Right renal cortex interstitium (tissue), 3 donors: ENCODE measurements at regions not wholly inside any gene's neighbourhood (a gene's known extent, or its start where the extent isn't known, plus 50 kb on each side); places are given as distances from the start of the nearest gene placed in this dataset.
A peak's percentile ranks its signal among the peaks of the same experiment; 100 is the strongest.
"Not testable (repeated sequence)": the region's sequence is repeated elsewhere in the genome, so short reads cannot be mapped to it uniquely, and the experiment has no call there.

Experiments
- DNase-seq, 3 donors: peaks; one replicate each; pipeline ENCODE4 v3.0.0-alpha.2; 2013; ENCODE audit warnings: low read depth in 3 of 3, low spot score in 2 of 3

DNA sequence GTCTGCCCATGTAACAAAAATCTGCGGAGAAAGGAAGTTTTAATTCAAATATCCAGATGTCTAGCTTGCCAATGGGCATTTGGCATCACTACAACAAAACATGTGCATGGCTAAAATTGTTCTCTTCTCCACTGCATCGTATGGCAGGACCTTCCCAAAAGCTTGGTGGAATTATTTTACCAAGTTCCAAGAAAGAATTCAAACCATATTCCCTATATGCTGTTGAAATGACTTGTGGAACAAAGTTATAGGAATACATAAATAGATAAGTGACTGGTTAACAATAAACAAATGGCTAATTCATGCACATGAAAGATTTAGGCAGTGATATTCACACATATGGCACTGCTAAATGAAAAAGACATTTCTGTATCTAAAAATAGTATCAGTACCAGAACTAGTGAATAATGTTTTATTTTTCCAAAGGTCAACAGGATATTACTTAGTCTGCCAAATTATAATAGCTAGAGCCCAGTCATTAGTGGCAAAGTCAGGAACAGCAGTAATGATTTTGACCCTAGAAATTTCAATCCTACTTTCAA, 425.4 kb upstream of the VRK2 start:
- no peak for DNase-seq

DNA sequence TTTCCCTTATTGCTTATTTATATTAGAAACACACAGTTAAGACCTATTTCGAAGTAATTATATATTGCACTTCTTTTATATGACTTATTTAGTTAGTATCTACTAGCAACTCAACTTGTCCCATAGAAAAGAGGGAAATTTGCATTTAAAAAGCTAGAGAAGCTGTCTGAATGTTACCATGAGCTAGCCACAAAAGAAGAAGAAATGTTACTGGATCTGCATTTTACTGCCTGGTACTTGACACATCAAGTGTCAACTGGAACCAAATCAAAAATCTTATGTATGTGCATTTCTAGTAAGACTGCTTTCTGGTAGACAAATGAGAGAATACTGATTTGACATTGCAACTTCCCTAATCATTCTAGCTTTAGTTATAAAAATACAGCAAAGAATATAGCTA, 424.6 kb upstream of the VRK2 start:
- no peak for DNase-seq

DNA sequence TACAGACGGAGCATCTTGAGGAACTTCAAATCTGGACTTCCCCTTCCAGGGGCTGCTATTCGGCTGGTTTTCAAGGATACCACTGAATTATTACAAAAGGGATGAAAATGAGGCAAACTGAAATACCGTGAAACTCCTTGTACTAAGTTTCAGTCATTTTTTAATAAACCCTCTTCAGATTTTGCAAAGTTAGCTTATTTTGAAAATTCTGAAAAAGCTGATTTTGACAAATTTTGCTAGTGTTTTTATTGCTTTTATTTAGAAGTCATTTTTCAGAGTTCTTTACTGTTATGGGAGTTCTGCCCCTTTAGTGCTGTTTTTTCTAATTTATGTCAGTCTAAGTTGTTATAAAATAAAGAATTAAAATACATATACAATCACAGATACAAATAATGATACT, 390.4 kb upstream of the VRK2 start:
- DNase-seq: no peak

DNA sequence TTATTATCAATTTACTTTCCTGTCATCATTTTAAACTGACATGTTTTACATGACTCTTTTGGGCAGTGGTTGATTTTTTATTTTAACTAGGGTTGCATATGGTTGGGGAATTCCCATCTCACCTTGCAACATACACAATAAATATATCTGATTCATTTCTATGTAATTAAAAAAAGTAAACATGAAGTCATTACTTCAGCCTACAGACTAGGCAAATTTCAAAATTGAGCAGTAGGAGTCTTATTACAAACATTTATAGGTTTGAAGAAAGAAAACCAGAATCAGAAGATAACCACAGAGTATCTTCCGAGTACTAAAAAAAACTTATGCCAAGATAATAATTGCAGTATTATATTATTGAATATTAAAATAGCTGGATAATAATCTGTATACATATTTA, 377.0 kb upstream of the VRK2 start:
- no peak for DNase-seq

DNA sequence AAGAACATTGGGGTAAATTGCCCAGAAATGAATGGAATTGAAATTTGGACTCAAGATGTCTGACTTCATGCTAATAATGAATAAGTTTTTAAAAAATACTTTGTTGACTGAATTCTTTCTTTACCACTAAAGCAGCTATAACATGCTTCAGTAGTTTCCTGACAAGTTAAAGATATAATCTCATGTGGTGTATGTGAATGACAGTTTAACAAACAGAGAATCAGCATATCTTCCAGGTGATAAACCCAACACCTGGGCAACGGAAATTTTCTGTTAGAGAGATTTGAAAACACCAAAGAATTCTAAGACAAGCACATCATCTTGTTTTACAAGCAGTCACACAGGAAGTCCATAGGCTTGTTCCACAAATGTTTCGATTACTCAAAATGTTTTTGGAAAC, 372.6 kb upstream of the VRK2 start:
- DNase-seq: no peak

DNA sequence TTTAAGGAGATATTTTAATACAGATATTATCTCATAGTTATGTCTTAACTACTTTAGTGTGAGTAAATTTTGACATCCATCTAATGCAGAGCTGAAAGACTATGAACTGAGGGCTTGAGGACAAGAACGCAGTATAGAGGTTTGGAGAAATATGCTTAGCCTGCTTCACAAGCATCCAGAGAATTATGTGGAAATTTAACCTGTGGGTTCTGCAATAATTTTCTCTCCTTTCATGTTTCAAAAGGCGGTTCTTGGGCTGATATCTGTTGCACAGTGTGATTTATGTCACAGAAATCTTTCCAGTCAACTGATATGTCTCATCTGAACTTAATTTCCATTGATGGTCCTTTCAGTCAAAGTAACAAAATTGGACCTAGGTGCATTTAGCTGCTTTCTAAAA, 371.9 kb upstream of the VRK2 start:
- DNase-seq: no peak

DNA sequence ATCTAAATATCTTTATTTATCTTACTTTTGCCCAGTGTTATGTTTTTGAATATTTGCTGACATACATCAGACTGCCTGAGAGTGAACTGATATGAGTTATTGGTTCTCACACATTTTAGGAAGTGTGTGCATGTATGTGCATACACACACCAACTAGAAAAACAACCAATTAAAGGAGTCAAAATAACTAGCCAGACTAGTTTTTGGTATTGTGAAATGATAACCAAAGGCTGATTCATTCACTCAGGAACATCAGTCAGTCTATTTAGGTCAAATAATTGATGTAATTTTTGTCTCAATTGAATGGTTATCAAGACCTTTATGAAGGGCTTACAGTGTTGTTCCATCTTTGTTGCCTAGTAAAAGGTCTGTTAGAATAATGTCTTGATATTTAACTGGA, 369.3 kb upstream of the VRK2 start:
- no peak for DNase-seq

DNA sequence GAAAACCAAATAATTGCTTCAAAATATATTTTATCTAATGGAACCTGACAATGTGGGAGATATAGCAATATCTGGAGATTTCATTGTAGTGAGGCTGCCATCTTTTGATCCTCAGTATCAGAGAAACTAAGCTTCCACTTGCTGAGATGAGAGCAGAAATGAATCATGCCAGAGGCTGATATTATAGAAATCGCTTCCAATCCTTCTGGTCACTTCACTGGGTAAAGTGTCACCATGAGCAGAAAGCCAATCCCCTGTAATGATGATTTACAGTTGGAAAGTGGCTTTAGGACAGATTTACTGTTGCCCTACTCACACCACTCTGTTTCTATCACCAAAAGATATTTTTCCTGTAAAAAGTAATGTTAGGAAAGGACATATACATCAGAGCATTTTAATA, 365.0 kb upstream of the VRK2 start:
- no peak for DNase-seq

DNA sequence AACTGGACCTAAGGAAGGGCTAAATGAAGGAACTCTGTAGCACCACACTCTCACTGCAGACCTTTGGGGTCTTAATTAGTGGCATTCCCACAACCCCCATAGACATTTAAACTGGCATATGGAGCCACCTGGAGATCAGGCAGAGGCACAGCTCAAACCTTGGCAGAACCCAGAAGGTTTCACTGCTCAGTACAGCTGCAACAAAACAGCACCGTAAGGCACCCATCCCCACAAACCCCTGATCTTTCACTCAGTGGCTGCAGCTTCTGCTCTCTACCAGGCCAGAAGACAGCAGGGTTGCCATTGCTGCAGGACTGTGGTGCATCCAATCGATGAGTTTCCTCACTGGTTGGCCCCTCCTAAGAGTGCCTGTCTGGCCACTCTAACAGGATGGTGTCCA, 361.6 kb upstream of the VRK2 start:
- no peak for DNase-seq

DNA sequence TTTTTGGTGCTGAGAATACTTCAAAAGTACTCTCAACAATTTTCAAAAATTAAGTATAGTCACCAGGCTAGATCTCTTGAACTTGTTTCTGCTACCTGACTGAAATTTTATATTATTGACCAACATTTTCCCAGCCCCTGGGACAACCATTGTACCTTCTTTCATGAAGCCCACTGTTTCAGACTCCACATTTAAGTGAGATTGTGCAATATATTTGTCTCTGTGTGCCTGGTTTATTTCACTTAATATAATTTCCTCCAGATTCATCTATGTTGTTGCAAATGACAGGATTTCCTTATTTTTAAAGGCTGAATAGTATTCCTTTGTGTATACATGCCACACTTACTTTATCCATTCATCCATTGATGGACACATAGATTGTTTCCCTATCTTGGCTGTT, 354.2 kb upstream of the VRK2 start:
- no peak for DNase-seq

DNA sequence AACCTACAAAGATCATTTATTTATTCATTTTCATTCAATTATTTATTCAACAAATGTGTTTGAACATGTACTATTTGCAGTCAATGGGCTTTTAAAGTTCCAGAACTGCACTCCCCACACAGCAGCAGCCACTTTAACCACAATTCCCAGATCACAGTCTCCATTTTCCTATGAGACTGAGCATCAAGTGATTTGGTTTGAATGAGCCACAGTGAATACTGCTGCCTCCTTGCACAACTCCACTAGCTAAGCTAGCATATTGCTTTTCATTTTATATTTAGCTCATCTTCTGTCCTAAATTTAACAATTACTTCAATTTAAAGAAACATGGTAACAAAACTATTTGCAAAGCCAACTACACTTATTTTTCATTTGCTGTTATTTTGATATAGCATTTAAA, 353.4 kb upstream of the VRK2 start:
- no peak for DNase-seq

DNA sequence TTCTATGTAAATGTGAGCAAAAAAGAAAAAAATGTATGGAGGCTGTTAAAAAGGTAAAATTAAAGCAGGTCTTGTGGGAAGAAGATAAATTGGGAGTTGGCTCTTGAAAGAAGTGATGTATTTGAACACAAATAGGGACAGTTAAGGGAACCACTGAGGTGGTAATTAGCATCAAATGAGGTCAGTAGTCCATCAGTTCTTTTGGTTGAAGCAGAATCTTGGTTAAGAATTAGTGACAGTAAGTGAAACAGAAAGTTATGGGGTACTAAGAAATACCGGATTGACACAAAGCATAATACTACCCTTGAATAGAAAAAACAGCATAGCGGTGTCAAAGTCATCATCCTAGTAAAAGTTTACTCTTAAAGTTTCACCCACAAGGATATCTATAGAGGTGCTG, 352.6 kb upstream of the VRK2 start:
- DNase-seq: no peak

DNA sequence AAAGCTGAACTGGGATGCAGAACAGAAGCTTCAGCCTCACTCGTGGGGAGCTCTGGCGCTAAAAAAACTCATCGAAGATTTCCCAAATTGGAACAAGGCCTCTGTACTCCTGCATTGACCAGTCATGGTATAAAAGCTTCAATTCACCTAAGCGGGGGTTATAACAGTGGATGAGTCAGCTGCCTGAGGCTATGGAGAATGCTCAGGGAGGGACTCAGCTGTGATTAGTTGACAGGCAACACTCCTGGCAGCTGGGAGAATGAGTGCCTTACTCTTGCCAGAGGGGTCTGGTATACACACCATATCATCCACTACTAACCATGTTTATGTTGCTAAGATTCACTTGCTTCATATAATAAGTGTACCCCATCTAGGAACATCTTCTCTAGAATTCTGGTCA, 350.6 kb upstream of the VRK2 start:
- no peak for DNase-seq

DNA sequence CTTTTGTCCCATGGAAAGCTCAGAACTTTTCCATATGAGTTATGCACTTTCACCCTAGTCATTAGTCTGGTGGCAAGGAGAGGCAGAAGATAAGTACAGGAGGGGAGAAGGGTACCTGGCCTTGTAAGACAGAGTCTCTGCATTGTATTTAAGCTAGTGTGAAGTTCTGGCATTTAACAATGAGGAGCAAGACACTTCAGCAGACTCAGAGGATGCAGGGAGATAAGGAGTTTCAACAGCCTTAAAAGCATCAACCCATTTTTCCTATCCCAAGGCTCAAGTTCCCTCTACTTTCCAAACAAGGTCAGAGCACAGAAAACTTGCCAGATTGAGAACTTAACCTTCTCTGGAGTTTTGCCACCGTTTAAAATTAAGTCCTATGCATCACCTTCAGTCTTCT, 348.2 kb upstream of the VRK2 start:
- no peak for DNase-seq

DNA sequence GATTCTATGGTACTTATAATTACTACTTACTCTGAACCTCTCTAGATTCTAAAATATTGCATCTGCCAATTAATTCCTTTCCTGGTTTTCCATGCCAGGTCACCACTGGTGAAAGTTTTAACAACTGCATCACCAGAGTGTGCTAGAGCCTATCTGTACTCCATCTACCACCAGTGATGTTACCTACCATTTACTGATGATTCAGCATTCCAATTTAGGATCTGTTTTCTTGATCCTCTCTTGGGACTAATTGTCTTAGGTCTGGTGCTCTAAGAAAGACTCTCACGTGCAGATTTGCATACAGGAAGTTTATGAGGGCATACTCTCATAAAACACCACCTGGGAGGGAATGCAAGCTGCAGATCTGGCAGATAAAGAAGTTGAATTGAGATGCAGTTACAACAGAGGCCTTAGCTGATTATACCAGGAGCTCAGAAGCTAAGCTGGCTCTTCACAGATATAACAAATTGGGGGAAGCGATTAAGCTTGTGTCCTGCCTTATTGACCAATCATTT, 347.6 kb upstream of the VRK2 start:
- no peak for DNase-seq

DNA sequence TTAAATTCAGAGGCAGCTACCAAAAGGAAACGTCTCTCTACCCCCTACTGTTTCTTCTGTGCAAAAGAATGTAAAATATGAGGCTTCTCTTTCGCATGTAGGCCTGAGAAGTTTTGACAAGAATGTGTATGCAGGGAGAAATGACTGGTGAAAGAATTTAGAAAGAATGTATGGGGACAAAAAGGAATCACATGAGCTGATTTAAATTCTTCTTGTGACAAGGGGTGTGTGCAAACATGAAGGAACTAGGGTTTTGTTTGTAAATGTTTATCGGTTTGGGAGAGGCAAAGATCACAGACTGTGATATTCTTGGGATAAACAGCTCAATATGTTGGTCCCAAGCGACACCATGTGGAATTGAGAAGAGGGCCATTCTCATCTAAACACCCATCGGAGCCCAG, 345.2 kb upstream of the VRK2 start:
- no peak for DNase-seq

DNA sequence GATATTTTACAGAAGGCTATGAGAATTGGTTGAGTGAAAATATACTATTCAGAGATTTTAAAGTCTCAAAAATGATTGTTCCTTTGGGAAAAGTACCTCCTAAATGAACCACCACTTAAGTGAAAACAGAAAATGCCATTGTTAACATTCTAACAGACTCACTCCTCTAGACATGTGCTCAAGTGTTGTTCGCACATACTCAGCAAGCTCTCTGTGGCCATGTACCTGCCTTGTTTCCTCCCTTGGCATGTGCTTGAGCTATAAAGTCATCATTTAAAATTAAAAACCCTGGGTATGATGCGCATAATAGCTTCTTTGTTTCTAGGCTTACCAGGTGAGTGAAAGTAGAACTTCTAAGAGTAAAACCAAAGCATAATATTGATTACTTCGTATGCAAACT, 343.2 kb upstream of the VRK2 start:
- no peak for DNase-seq

DNA sequence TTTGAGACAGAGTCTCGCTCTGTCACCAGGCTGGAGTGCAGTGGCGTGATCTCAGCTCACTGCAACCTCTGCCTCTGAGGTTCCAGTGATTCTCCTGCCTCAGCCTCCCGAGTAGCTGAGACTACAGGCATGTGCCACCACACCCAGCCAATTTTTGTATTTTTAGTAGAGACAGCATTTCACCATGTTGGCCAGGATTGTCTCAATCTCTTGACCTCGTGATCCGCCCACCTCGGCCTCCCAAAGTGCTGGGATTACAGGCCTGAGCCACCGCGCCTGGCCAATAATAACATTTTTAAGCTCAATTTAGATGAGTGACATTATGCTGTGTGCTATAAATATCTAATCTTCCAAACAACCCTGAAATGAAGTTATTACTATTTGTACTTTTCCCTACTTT, 338.8 kb upstream of the VRK2 start:
- DNase-seq: not testable (repeated sequence)

DNA sequence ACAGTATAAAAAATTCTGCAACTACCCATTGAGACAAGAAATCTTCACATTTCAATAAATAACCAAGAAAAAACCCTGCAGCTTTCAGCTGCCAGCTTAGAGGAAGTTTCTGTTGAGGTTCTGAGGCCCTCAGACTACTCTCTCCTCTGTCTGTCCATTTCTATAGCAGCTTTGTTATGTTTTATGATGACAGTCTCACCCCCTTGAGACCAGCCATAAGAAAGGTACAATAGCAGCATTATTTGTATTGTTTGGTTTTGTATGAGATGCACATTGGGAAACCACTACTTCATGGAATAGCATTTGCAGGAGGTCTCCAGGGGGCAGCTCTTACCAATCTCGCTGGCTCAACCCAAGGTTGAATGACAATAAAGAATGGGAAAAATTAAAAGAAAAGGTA, 334.6 kb upstream of the VRK2 start:
- DNase-seq: no peak

DNA sequence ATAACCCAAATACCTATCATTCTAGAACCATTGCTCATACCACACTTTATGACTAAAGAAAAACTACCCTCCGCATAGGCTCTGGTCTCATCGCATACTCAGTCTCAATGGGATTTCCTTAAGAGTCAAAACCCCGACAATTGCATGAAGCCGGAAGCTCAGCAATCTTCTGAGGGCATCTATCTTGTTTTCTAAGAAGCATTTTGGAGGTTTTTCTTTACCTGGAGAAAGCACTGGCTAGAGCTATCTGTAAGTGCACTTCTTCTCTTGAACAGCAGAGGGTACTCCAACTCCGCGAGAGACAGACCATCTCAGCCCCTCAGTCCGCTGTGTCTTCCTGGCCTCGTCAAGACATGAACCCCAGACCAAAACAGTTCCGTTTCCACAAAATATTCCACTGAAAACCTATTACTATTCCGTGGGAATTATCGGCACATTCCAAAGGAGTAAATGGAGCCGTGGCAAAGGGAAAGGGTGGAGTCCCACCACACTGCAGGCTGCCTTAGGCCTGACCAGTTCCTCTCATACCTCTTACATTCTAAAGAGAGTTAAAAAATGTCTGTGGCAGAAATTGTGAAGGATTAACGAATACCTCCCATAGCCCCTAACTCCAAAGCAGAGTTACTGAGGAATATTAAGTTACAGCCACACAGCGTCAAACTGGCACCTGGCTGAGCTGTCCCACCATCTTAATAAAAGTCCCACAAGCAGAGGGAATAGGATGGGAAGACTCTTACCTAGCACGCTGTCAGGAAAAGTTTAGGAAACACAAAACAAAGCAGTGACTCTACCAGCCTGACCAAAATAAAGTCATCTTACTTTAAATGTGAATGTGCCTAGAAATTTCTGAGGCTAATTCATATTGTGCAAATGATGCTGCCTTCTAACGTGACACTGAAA, 325.6 kb upstream of the VRK2 start:
- peak; percentile 18 to 47 (median 23) for DNase-seq

DNA sequence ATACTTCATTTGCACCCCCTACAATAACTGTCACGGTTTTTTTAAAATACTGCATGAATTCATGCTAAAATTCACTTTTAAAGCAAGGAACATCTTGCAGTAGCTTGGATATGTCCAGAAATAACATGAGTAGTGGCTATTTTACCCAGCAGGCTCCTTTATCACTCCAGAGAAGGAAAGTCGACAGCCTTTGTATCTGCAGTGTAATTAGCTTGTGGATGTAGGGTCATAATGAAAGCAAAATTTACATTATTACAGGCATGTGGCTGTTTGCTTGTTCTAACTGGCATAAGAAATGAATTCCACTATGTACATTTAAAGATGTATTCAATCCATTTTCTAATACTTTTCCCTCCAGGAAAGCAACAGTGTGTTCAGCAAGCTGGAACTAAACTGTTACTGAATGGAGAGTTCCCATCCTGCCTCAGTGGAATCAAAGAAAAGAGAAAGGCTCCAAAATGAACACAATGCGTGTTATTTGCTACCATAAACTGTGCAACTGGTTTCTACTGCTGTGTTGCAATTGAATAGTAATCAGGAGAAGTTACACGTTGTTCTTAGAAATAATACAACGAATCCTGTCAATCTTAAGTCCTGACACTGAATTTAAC, 321.2 kb upstream of the VRK2 start:
- DNase-seq: no peak

DNA sequence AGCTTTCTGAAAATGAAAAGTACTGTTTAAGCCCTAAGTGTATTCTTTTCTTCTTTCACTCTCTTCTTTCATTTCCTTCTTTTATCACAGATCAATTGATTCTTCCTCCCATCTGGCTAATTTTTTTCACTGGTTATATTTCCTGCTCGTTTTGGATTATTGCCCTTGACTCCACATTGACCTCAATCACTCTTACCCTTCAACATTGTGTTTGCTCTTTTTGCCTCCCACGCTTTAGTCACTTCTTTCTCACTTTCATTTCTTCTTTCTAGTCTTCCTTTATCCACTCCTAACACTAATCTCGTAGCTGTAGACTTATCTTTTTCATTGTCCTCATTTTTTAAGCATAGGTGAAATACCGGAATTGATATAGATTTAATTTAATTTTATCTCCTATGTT, 320.3 kb upstream of the VRK2 start:
- DNase-seq: no peak
